Omental fat pad (tissue), 3 donors: ENCODE measurements at regions not wholly inside any gene's neighbourhood (a gene's known extent, or its start where the extent isn't known, plus 50 kb on each side); places are given as distances from the start of the nearest gene placed in this dataset.
"Not testable (repeated sequence)": the region's sequence is repeated elsewhere in the genome, so short reads cannot be mapped to it uniquely, and the experiment has no call there.

Source experiments
- ATAC-seq: fragments of 150-250 bp; one replicate; pipeline ENCODE4 v1.9.1; 2016; ENCODE audit warnings: mild to moderate bottlenecking, moderate library complexity; ENCODE audit not compliant: low FRiP score
- DNase-seq: peaks from one replicate; pipeline ENCODE4 v3.0.0-alpha.2; 2019; ENCODE audit warnings: low spot score
- CTCF ChIP-seq, 3 donors: fragments of 450-650 bp; IDR thresholded peaks; one replicate each; pipeline ENCODE4 v1.5.1; 2016 to 2017; ENCODE audit warnings: antibody characterized with exemption in 3 of 3, mild to moderate bottlenecking in 3 of 3, moderate library complexity in 2 of 3

- ATAC-seq = no peak
- TF ChIP-seq CTCF (IDR thresholded peaks at IDR 0.05) = no peak
- no peak for DNase-seq
Observed at GRCh38 chr14:37776791-37777499, 181.5 kb downstream of the TTC6 start.

- no peak for ATAC-seq
- no peak for DNase-seq
- no peak for TF ChIP-seq CTCF (IDR thresholded peaks at IDR 0.05)
Observed at GRCh38 chr14:37778135-37778943, 182.9 kb downstream of the TTC6 start.

- ATAC-seq (no peak), DNase-seq (no peak)
- no peak for TF ChIP-seq CTCF (IDR thresholded peaks at IDR 0.05)
Observed at GRCh38 chr14:37779480-37779879, 184.1 kb downstream of the TTC6 start.

- not testable (repeated sequence) for DNase-seq, ATAC-seq
Observed at GRCh38 chr14:37780731-37781130, 185.3 kb downstream of the TTC6 start.

- not testable (repeated sequence) for ATAC-seq, DNase-seq
Observed at GRCh38 chr14:37784203-37784826, 188.9 kb downstream of the TTC6 start.

GRCh38 chr14:37784827-37785223, 189.4 kb downstream of the TTC6 start:
- DNase-seq, ATAC-seq: not testable (repeated sequence)

GRCh38 chr14:37785298-37785697, 189.9 kb downstream of the TTC6 start:
- DNase-seq, ATAC-seq: not testable (repeated sequence)

GRCh38 chr14:37786114-37786625, 190.7 kb downstream of the TTC6 start:
- ATAC-seq, DNase-seq: not testable (repeated sequence)

GRCh38 chr14:37787879-37788494, 192.6 kb downstream of the TTC6 start:
- no peak for TF ChIP-seq CTCF (IDR thresholded peaks at IDR 0.05)
- ATAC-seq (no peak), DNase-seq (no peak)
